ENCODE measurements at regions not wholly inside any gene's neighbourhood (a gene's known extent, or its start where the extent isn't known, plus 50 kb on each side); places are given as distances from the start of the nearest gene placed in this dataset.

GRCh38 chr10:80739963-80740715 lies 202.4 kb downstream of the SH2D4B start:
- no peak overlapping the region for H3K4me2 ChIP-seq (ENCODE audit: low read length)
- H3K27ac ChIP-seq (ENCODE audit: low read depth, low read length), result no peak overlapping the region
- no peaks in the 10 kb centered on the region for H3K9me2 ChIP-seq (replicated peaks; ENCODE audit: control insufficient read depth, low read length)
- TF ChIP-seq EZH2phosphoT487 (IDR thresholded peaks at IDR 0.05; ENCODE audit: borderline replicate concordance, low read length) (no peak), CTCF (IDR thresholded peaks at IDR 0.05; ENCODE audit: low read depth, low read length, poor library complexity, severe bottlenecking) (no peak)
- no peaks in the 10 kb centered on the region for H3F3A ChIP-seq (ENCODE audit: control insufficient read depth, insufficient read depth)
- H4K20me1 ChIP-seq (ENCODE audit: control insufficient read depth, insufficient read depth, low read depth, low read length), result no peaks in the 10 kb centered on the region
- H3K36me3 ChIP-seq (ENCODE audit: control insufficient read depth, low read length), result no peaks in the 10 kb centered on the region
- no peak overlapping the region for H3K4me3 ChIP-seq (ENCODE audit: low read length)
- H3K27me3 ChIP-seq (ENCODE audit: control insufficient read depth, low read length), result no peaks in the 10 kb centered on the region
- H3K4me1 ChIP-seq (ENCODE audit: control insufficient read depth, low read length), result no peaks in the 10 kb centered on the region
- no peaks in the 10 kb centered on the region for H3K79me2 ChIP-seq (ENCODE audit: control insufficient read depth, low read length)
- no peaks in the 10 kb centered on the region for H3K9me3 ChIP-seq (ENCODE audit: control insufficient read depth, insufficient read depth, low read length)

GRCh38 chr10:80741278-80741677 lies 203.6 kb downstream of the SH2D4B start:
- Histone ChIP-seq H3K27ac (ENCODE audit: low read depth, low read length) (no peak overlapping the region), H3K9me3 (ENCODE audit: control insufficient read depth, insufficient read depth, low read length) (no peaks in the 10 kb centered on the region), H3K4me3 (ENCODE audit: low read length) (no peak overlapping the region)

GRCh38 chr10:80750268-80750667 lies 212.6 kb downstream of the SH2D4B start:
- no peaks in the 10 kb centered on the region for H3K4me1 ChIP-seq (ENCODE audit: control insufficient read depth, low read length)
- H3K9me3 ChIP-seq (ENCODE audit: control insufficient read depth, insufficient read depth, low read length), result no peaks in the 10 kb centered on the region
- no peaks in the 10 kb centered on the region for H3K27me3 ChIP-seq (ENCODE audit: control insufficient read depth, low read length)
- H3K27ac ChIP-seq (ENCODE audit: low read depth, low read length), result no peak overlapping the region
- no peaks in the 10 kb centered on the region for H3K79me2 ChIP-seq (ENCODE audit: control insufficient read depth, low read length)
- no peaks in the 10 kb centered on the region for H3F3A ChIP-seq (ENCODE audit: control insufficient read depth, insufficient read depth)
- H3K4me2 ChIP-seq (ENCODE audit: low read length), result no peak overlapping the region
- H3K9me2 ChIP-seq (replicated peaks; ENCODE audit: control insufficient read depth, low read length), result no peaks in the 10 kb centered on the region
- no peaks in the 10 kb centered on the region for H4K20me1 ChIP-seq (ENCODE audit: control insufficient read depth, insufficient read depth, low read depth, low read length)
- H3K4me3 ChIP-seq (ENCODE audit: low read length), result no peak overlapping the region
- TF ChIP-seq EZH2phosphoT487 (IDR thresholded peaks at IDR 0.05; ENCODE audit: borderline replicate concordance, low read length), result no peak
- H3K36me3 ChIP-seq (ENCODE audit: control insufficient read depth, low read length), result no peaks in the 10 kb centered on the region

More at GRCh38 chr10:80741278-80741677, 203.6 kb downstream of the SH2D4B start:
- H3F3A ChIP-seq (ENCODE audit: control insufficient read depth, insufficient read depth), result no peaks in the 10 kb centered on the region
- TF ChIP-seq EZH2phosphoT487 (IDR thresholded peaks at IDR 0.05; ENCODE audit: borderline replicate concordance, low read length) (no peak), CTCF (IDR thresholded peaks at IDR 0.05; ENCODE audit: low read depth, low read length, poor library complexity, severe bottlenecking) (no peak)
- no peak overlapping the region for H3K4me2 ChIP-seq (ENCODE audit: low read length)
- no peaks in the 10 kb centered on the region for H3K27me3 ChIP-seq (ENCODE audit: control insufficient read depth, low read length)
- no peaks in the 10 kb centered on the region for H3K4me1 ChIP-seq (ENCODE audit: control insufficient read depth, low read length)
- H3K36me3 ChIP-seq (ENCODE audit: control insufficient read depth, low read length), result no peaks in the 10 kb centered on the region
- H4K20me1 ChIP-seq (ENCODE audit: control insufficient read depth, insufficient read depth, low read depth, low read length), result no peaks in the 10 kb centered on the region
- H3K9me2 ChIP-seq (replicated peaks; ENCODE audit: control insufficient read depth, low read length), result no peaks in the 10 kb centered on the region
- H3K79me2 ChIP-seq (ENCODE audit: control insufficient read depth, low read length), result no peaks in the 10 kb centered on the region

- no peaks in the 10 kb centered on the region for H3K36me3 ChIP-seq (ENCODE audit: control insufficient read depth, low read length)
- H4K20me1 ChIP-seq (ENCODE audit: control insufficient read depth, insufficient read depth, low read depth, low read length), result no peaks in the 10 kb centered on the region
- H3K4me1 ChIP-seq (ENCODE audit: control insufficient read depth, low read length), result no peaks in the 10 kb centered on the region
- H3K27me3 ChIP-seq (ENCODE audit: control insufficient read depth, low read length), result no peaks in the 10 kb centered on the region
- H3F3A ChIP-seq (ENCODE audit: control insufficient read depth, insufficient read depth), result no peaks in the 10 kb centered on the region
- no peaks in the 10 kb centered on the region for H3K9me3 ChIP-seq (ENCODE audit: control insufficient read depth, insufficient read depth, low read length)
- H3K4me3 ChIP-seq (ENCODE audit: low read length), result no peak overlapping the region
- no peaks in the 10 kb centered on the region for H3K79me2 ChIP-seq (ENCODE audit: control insufficient read depth, low read length)
- TF ChIP-seq CTCF (IDR thresholded peaks at IDR 0.05; ENCODE audit: low read depth, low read length, poor library complexity, severe bottlenecking) (no peak), EZH2phosphoT487 (IDR thresholded peaks at IDR 0.05; ENCODE audit: borderline replicate concordance, low read length) (no peak)
- no peak overlapping the region for H3K27ac ChIP-seq (ENCODE audit: low read depth, low read length)
- no peak overlapping the region for H3K4me2 ChIP-seq (ENCODE audit: low read length)
- no peaks in the 10 kb centered on the region for H3K9me2 ChIP-seq (replicated peaks; ENCODE audit: control insufficient read depth, low read length)
Measured at GRCh38 chr10:80751940-80752339, 214.2 kb downstream of the SH2D4B start.

Measured in DOHH2 (cell line).